ENCODE measurements at regions not wholly inside any gene's neighbourhood (a gene's known extent, or its start where the extent isn't known, plus 50 kb on each side); places are given as distances from the start of the nearest gene placed in this dataset.

DNA sequence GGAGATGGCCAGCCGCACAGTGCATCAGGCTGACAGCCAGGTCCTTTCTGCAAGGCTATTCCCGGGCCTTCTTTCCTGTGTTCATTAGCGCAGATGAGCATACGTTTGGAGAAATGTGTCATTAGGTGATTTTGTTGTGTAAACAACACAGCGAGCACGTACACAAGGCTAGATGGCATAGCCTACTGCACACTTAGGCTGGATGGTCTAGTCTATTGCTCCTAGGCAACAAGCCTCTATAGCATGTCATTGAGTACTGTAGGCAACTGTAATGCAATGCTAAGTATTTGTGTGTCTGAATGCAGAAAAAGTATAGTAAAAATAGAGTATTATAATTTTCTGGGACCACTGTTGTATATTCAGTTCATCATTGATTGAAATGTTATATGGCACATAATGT lies 50.9 kb upstream of the PHLPP1 start:
- DNase-seq (ENCODE audit: missing footprints) (no peak), ATAC-seq (no peak)
- intact Hi-C loops (cut with DNase I), result no loop called here

DNA sequence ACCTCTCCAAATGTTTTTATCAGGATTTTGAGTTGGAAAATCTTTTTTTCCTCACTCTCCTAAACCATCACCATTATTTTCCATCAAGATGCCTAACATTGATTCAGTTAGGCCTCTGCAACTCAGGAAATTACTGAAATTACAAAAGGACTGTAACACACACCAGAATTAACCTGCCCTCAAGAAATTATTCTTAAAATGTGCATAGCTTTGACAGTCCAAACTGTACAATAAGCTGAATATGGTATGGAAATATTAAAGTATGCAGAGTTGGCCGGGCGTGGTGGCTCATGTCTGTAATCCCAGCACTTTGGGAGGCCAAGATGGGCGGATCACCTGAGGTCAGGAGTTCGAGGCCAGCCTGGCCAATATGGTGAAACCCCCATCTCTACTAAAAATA lies 50.2 kb upstream of the PHLPP1 start:
- no peak for DNase-seq (ENCODE audit: missing footprints)
- ATAC-seq, result no peak
- intact Hi-C loops (cut with DNase I), result no loop called here
